ENCODE measurements at regions not wholly inside any gene's neighbourhood (a gene's known extent, or its start where the extent isn't known, plus 50 kb on each side); places are given as distances from the start of the nearest gene placed in this dataset.
"Not testable (repeated sequence)": the region's sequence is repeated elsewhere in the genome, so short reads cannot be mapped to it uniquely, and the experiment has no call there.

GRCh38 chr3:127418560-127419147, 130.8 kb upstream of the PRR20G start:
- DNase-seq (ENCODE audit: low read depth in 3 of 3), result no peak

GRCh38 chr3:127417709-127418559, 130.1 kb upstream of the PRR20G start:
- DNase-seq (ENCODE audit: low read depth in 3 of 3), result no peak

GRCh38 chr3:127413871-127414270, 126.0 kb upstream of the PRR20G start:
- no peak for DNase-seq (ENCODE audit: low read depth in 3 of 3)

- no peak for DNase-seq (ENCODE audit: low read depth in 3 of 3)
Measured at GRCh38 chr3:127413318-127413673, 125.5 kb upstream of the PRR20G start.

- DNase-seq (ENCODE audit: low read depth in 3 of 3), result no peak
Measured at GRCh38 chr3:127412578-127413317, 124.9 kb upstream of the PRR20G start.

- DNase-seq (ENCODE audit: low read depth in 3 of 3), result not testable (repeated sequence)
Measured at GRCh38 chr3:127411875-127412274, 124.0 kb upstream of the PRR20G start.

- DNase-seq (ENCODE audit: low read depth in 3 of 3), result no peak
Measured at GRCh38 chr3:127411083-127411727, 123.4 kb upstream of the PRR20G start.

GRCh38 chr3:127410678-127411077, 122.8 kb upstream of the PRR20G start:
- no peak for DNase-seq (ENCODE audit: low read depth in 3 of 3)

- DNase-seq (ENCODE audit: low read depth in 3 of 3), result no peak
Measured at GRCh38 chr3:127410137-127410488, 122.3 kb upstream of the PRR20G start.

GRCh38 chr3:127409421-127410136, 121.7 kb upstream of the PRR20G start:
- DNase-seq (ENCODE audit: low read depth in 3 of 3), result no peak

- DNase-seq (ENCODE audit: low read depth in 3 of 3), result no peak
Measured at GRCh38 chr3:127408684-127409420, 121.0 kb upstream of the PRR20G start.

- no peak for DNase-seq (ENCODE audit: low read depth in 3 of 3)
Measured at GRCh38 chr3:127408022-127408683, 120.3 kb upstream of the PRR20G start.

- no peak for DNase-seq (ENCODE audit: low read depth in 3 of 3)
Measured at GRCh38 chr3:127407026-127407939, 119.4 kb upstream of the PRR20G start.

GRCh38 chr3:127406309-127407025, 118.6 kb upstream of the PRR20G start:
- DNase-seq (ENCODE audit: low read depth in 3 of 3), result peak in 2 of 3 donors; percentile 8 to 17

- DNase-seq (ENCODE audit: low read depth in 3 of 3), result no peak
Measured at GRCh38 chr3:127405791-127406190, 117.9 kb upstream of the PRR20G start.

- no peak for DNase-seq (ENCODE audit: low read depth in 3 of 3)
Measured at GRCh38 chr3:127405010-127405598, 117.3 kb upstream of the PRR20G start.

- DNase-seq (ENCODE audit: low read depth in 3 of 3), result no peak
Measured at GRCh38 chr3:127404221-127405009, 116.6 kb upstream of the PRR20G start.

All from stimulated activated CD4-positive, alpha-beta T cell treated with anti-CD3 and anti-CD28 coated beads, TNF-alpha, amount 100 ng/mL, for 48 hours (primary cell).